Astrocyte (in vitro differentiated cells and primary cell): ENCODE measurements at regions not wholly inside any gene's neighbourhood (a gene's known extent, or its start where the extent isn't known, plus 50 kb on each side); places are given as distances from the start of the nearest gene placed in this dataset.

Experiments used
- DNase-seq: peaks from one replicate; pipeline ENCODE4 v3.0.0-alpha.2; 2010; ENCODE audit warnings: low read depth
- FAIRE-seq: peaks from 2 replicates; lab custom pipeline; 2011; peaks lifted over from hg19 to GRCh38; lab: Jason Lieb, UNC
- H2AFZ ChIP-seq: 2 replicates; pipeline ENCODE4 v1.6.0; 2012; ENCODE audit warnings: low read depth, low read length, inconsistent platforms
- H3K27ac ChIP-seq: 2 replicates; pipeline ENCODE4 v1.5.1; 2011; ENCODE audit warnings: low read depth, low read length, inconsistent platforms
- H3K27me3 ChIP-seq: 2 replicates; pipeline ENCODE4 v1.6.0; 2011; ENCODE audit warnings: low read length, inconsistent platforms; ENCODE audit not compliant: insufficient read depth
- H3K36me3 ChIP-seq: 2 replicates; pipeline ENCODE4 v1.5.1; 2011; ENCODE audit warnings: low read length, inconsistent platforms; ENCODE audit not compliant: insufficient read depth
- H3K4me1 ChIP-seq: 2 replicates; pipeline ENCODE4 v1.5.1; 2011; ENCODE audit warnings: low read length, inconsistent platforms; ENCODE audit not compliant: insufficient read depth
- H3K4me2 ChIP-seq: 2 replicates; pipeline ENCODE4 v1.6.0; 2012; ENCODE audit warnings: low read length, inconsistent platforms
- H3K4me3 ChIP-seq: 2 replicates; pipeline ENCODE4 v1.5.1; 2011; ENCODE audit warnings: low read depth, mild to moderate bottlenecking, low read length, inconsistent platforms; ENCODE audit not compliant: insufficient read depth
- H3K79me2 ChIP-seq: 2 replicates; pipeline ENCODE4 v1.6.0; 2012; ENCODE audit warnings: mild to moderate bottlenecking, low read length, inconsistent platforms; ENCODE audit not compliant: insufficient read depth
- H3K9ac ChIP-seq: 2 replicates; pipeline ENCODE4 v1.6.0; 2012; ENCODE audit warnings: mild to moderate bottlenecking, low read length, inconsistent platforms
- H3K9me3 ChIP-seq: 2 replicates; pipeline ENCODE4 v1.5.1; 2012; ENCODE audit warnings: low read depth, mild to moderate bottlenecking, low read length, inconsistent platforms; ENCODE audit not compliant: insufficient read depth
- H4K20me1 ChIP-seq: 2 replicates; pipeline ENCODE4 v1.6.0; 2012; ENCODE audit warnings: low read length, inconsistent platforms; ENCODE audit not compliant: insufficient read depth
- H3K27ac Mint-ChIP-seq: one replicate; pipeline ENCODE4 v1.8.0; 2021; ENCODE audit warnings: mild to moderate bottlenecking, mixed read lengths; ENCODE audit not compliant: unreplicated experiment
- H3K27me3 Mint-ChIP-seq: one replicate; pipeline ENCODE4 v1.8.0; 2021; ENCODE audit warnings: low read depth, mixed read lengths; ENCODE audit not compliant: unreplicated experiment
- H3K36me3 Mint-ChIP-seq: one replicate; pipeline ENCODE4 v1.8.0; 2021; ENCODE audit warnings: low read depth, mixed read lengths; ENCODE audit not compliant: unreplicated experiment
- H3K4me1 Mint-ChIP-seq: one replicate; pipeline ENCODE4 v1.8.0; 2021; ENCODE audit warnings: low read depth, mixed read lengths; ENCODE audit not compliant: unreplicated experiment
- H3K4me3 Mint-ChIP-seq: one replicate; pipeline ENCODE4 v1.8.0; 2021; ENCODE audit warnings: mild to moderate bottlenecking, moderate library complexity, mixed read lengths; ENCODE audit not compliant: unreplicated experiment
- H3K9me3 Mint-ChIP-seq: one replicate; pipeline ENCODE4 v1.8.0; 2021; ENCODE audit warnings: mild to moderate bottlenecking, mixed read lengths; ENCODE audit not compliant: unreplicated experiment
- CTCF ChIP-seq: IDR thresholded peaks from 2 replicates; pipeline ENCODE4 v1.5.1; 2011; ENCODE audit warnings: low read depth, mild to moderate bottlenecking, inconsistent platforms, low read length, moderate library complexity; ENCODE audit not compliant: insufficient read depth
- EZH2 ChIP-seq: IDR thresholded peaks from 2 replicates; pipeline ENCODE4 v1.6.1; 2012; ENCODE audit warnings: mild to moderate bottlenecking, low read length, inconsistent platforms; ENCODE audit not compliant: insufficient read depth

- H3K36me3 Mint-ChIP-seq: no peaks in the 10 kb centered on the region
- DNase-seq (no peak), FAIRE-seq (no peak)
- Histone ChIP-seq H3K4me1 (no peaks in the 10 kb centered on the region), H3K27me3 (no peaks in the 10 kb centered on the region), H2AFZ (no peak overlapping the region), H3K4me2 (no peak overlapping the region), H3K36me3 (no peaks in the 10 kb centered on the region), H3K9ac (no peak overlapping the region), H3K79me2 (no peaks in the 10 kb centered on the region), H3K9me3 (peaks cover 4% of the 10 kb centered on the region), H3K27ac (no peak overlapping the region), H4K20me1 (no peaks in the 10 kb centered on the region), H3K4me3 (no peak overlapping the region)
- no peaks in the 10 kb centered on the region for H3K4me1 Mint-ChIP-seq
- H3K27me3 Mint-ChIP-seq: no peaks in the 10 kb centered on the region
- H3K9me3 Mint-ChIP-seq: peaks cover 4% of the 10 kb centered on the region
- no peak overlapping the region for H3K27ac Mint-ChIP-seq
- H3K4me3 Mint-ChIP-seq: no peak overlapping the region
- no peak for TF ChIP-seq CTCF
- TF ChIP-seq EZH2: no peak
These were observed 77.0 kb downstream of the DIO2 start for GRCh38 chr14:80134321-80134720.

DNA sequence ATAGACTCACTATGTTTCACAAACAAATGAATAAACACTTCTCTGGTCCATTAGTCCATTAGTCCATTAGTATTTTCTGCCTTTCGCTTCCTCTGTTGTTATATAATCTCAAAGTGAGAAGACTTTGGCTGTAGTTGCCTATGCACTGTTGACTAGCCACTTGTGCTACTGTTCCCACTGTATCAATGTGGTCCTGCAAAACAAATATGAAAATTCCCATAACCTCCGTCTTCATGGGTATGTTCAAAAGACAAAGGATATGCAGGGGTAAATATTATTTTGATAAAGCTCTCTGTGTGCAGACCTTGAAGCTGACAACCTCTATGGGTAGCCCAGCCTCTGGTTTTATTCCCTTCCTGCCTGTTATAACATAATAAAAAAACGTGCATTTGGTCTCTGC lies 77.8 kb downstream of the DIO2 start:
- Mint-ChIP-seq H3K9me3 (peaks cover 4% of the 10 kb centered on the region), H3K4me3 (no peak overlapping the region), H3K27me3 (no peaks in the 10 kb centered on the region), H3K36me3 (no peaks in the 10 kb centered on the region), H3K27ac (no peak overlapping the region), H3K4me1 (no peaks in the 10 kb centered on the region)
- no peaks in the 10 kb centered on the region for H3K27me3 ChIP-seq
- H4K20me1 ChIP-seq: no peaks in the 10 kb centered on the region
- H3K79me2 ChIP-seq: no peaks in the 10 kb centered on the region
- DNase-seq (no peak), FAIRE-seq (no peak)
- H3K4me2 ChIP-seq: no peak overlapping the region
- H3K36me3 ChIP-seq: no peaks in the 10 kb centered on the region
- H3K4me1 ChIP-seq: no peaks in the 10 kb centered on the region
- no peak overlapping the region for H3K9ac ChIP-seq
- no peak overlapping the region for H3K27ac ChIP-seq
- H2AFZ ChIP-seq: no peak overlapping the region
- H3K4me3 ChIP-seq: no peak overlapping the region
- TF ChIP-seq CTCF (no peak), EZH2 (no peak)
- H3K9me3 ChIP-seq: peaks cover 4% of the 10 kb centered on the region

GRCh38 chr14:80127466-80127865 lies 83.8 kb downstream of the DIO2 start:
- Mint-ChIP-seq H3K27ac (no peak overlapping the region), H3K36me3 (no peaks in the 10 kb centered on the region), H3K27me3 (no peaks in the 10 kb centered on the region), H3K4me3 (no peak overlapping the region), H3K4me1 (no peaks in the 10 kb centered on the region), H3K9me3 (peaks cover 9% of the 10 kb centered on the region)
- H3K27ac ChIP-seq: no peak overlapping the region
- no peak overlapping the region for H3K9ac ChIP-seq
- no peak overlapping the region for H3K4me2 ChIP-seq
- H2AFZ ChIP-seq: no peak overlapping the region
- no peaks in the 10 kb centered on the region for H4K20me1 ChIP-seq
- H3K4me3 ChIP-seq: no peak overlapping the region
- no peak for TF ChIP-seq EZH2
- TF ChIP-seq CTCF: no peak
- no peaks in the 10 kb centered on the region for H3K4me1 ChIP-seq
- no peak for DNase-seq
- no peaks in the 10 kb centered on the region for H3K27me3 ChIP-seq
- no peaks in the 10 kb centered on the region for H3K9me3 ChIP-seq
- no peaks in the 10 kb centered on the region for H3K79me2 ChIP-seq
- H3K36me3 ChIP-seq: no peaks in the 10 kb centered on the region
- no peak for FAIRE-seq
